ENCODE measurements at regions not wholly inside any gene's neighbourhood (a gene's known extent, or its start where the extent isn't known, plus 50 kb on each side); places are given as distances from the start of the nearest gene placed in this dataset.

DNA sequence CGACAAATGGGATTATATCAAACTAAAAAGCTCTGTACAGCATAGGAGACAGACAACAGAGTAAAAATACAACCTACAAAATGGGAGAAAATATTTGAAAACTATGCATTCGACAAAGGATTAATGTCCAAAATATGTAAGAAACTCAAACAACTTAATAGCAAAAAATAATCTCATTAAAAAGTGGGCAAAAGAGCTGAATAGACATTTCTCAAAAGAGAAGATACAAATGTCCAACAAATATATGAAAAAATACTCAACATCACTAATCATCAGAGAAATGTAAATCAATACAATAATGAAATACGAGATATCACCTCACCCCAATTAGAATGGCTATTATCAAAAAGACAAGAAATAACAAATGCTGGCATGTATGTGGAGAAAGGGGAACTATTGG is 272.9 kb downstream of the KLHL13 start:
- Histone ChIP-seq H3K9me3 (ENCODE audit: low read depth) (no peaks in the 10 kb centered on the region), H3K36me3 (no peaks in the 10 kb centered on the region), H3K4me3 (no peak overlapping the region), H3K27me3 (no peaks in the 10 kb centered on the region), H3K4me1 (ENCODE audit: low read depth) (no peaks in the 10 kb centered on the region), H3K27ac (no peak overlapping the region)
- DNase-seq (ENCODE audit: low read depth in 1 of 2, low spot score in 1 of 2), result no peak
- TF ChIP-seq, protein P1, sequence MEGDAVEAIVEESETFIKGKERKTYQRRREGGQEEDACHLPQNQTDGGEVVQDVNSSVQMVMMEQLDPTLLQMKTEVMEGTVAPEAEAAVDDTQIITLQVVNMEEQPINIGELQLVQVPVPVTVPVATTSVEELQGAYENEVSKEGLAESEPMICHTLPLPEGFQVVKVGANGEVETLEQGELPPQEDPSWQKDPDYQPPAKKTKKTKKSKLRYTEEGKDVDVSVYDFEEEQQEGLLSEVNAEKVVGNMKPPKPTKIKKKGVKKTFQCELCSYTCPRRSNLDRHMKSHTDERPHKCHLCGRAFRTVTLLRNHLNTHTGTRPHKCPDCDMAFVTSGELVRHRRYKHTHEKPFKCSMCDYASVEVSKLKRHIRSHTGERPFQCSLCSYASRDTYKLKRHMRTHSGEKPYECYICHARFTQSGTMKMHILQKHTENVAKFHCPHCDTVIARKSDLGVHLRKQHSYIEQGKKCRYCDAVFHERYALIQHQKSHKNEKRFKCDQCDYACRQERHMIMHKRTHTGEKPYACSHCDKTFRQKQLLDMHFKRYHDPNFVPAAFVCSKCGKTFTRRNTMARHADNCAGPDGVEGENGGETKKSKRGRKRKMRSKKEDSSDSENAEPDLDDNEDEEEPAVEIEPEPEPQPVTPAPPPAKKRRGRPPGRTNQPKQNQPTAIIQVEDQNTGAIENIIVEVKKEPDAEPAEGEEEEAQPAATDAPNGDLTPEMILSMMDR (IDR thresholded peaks at IDR 0.05; ENCODE audit: low read depth, low read length), result no peak

DNA sequence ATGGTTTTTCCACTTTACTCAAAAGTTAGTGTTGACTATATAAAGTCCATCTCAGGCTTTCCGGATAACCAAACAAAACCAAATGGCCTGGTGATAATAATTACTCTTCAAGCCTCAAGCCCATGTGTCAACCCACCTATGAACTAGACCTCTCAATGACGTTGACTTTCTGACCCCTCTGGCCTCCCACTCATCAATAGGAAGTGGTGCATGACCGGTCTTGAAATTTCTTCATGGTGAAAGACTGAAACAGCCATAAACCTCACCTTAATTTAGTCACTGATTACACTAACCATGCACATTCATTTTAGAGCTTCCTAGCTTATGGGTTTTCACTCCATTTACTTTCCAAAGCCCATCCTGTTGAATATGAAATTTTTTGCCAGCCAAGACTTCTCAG is 276.0 kb downstream of the KLHL13 start:
- Histone ChIP-seq H3K36me3 (no peaks in the 10 kb centered on the region), H3K27ac (no peak overlapping the region), H3K27me3 (no peaks in the 10 kb centered on the region), H3K9me3 (ENCODE audit: low read depth) (no peaks in the 10 kb centered on the region), H3K4me1 (ENCODE audit: low read depth) (no peaks in the 10 kb centered on the region), H3K4me3 (no peak overlapping the region)
- no peak for DNase-seq (ENCODE audit: low read depth in 1 of 2, low spot score in 1 of 2)
- TF ChIP-seq, protein P1 (IDR thresholded peaks at IDR 0.05; ENCODE audit: low read depth, low read length), result no peak

DNA sequence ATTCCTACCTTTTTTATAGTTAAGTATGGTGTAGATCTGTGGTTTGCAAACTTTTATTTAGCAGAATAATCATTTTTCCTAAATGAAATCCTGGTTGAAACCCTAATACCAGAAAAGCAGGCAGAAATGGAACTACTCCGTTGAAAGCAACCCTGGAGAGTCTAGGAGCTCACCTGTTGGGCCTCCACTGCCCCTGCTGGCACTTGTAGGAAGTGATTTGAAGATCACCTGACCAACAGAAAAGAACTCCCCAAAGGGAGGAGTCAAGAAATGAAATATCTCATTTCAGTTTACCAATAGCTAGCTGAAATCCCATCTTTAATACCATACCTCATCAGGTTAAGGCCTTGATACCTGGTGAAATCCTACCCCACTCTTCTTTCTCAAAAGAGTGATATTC is 277.1 kb downstream of the KLHL13 start:
- DNase-seq (ENCODE audit: low read depth in 1 of 2, low spot score in 1 of 2), result no peak
- H3K27me3 ChIP-seq, result no peaks in the 10 kb centered on the region
- H3K9me3 ChIP-seq (ENCODE audit: low read depth), result no peaks in the 10 kb centered on the region
- H3K4me3 ChIP-seq, result no peak overlapping the region
- no peak overlapping the region for H3K27ac ChIP-seq
- TF ChIP-seq, protein P1 (IDR thresholded peaks at IDR 0.05; ENCODE audit: low read depth, low read length), result no peak
- no peaks in the 10 kb centered on the region for H3K36me3 ChIP-seq
- H3K4me1 ChIP-seq (ENCODE audit: low read depth), result no peaks in the 10 kb centered on the region

DNA sequence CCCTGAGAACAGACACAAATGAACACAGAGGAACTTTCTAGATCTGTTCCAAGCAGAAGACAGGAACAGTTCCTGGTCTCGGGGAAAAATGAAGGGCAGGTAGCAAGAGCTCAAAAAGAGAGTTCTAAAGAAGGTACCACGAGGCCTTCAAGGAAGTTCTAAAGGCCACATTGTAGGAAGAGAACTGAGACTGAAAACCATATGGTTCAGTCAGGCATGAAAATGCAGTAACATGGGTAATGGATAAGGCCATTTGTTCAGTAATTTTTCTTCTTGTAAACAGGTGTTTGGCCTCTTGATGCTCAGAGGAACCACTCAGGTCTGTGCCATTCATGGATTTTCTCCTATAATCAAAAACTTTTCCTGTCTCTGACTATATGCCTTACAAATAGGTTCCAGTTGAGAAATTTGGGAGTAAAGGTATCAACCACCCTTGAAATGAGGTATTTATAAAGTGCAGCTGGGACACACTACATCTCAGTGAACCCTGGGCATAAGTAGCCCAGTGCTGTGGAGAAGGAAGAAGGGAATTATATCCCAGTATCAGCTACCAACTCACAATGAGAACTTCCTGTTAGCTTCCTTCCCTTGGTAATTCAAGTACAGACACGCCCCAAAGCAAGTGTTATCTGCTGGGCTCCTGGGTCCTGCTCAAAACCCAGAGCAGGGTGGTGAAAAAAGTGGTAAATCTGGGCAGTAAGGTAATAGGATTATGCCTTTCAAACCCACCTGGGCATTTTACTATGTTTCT is 277.9 kb downstream of the KLHL13 start:
- Histone ChIP-seq H3K27me3 (no peaks in the 10 kb centered on the region), H3K4me1 (ENCODE audit: low read depth) (no peaks in the 10 kb centered on the region), H3K27ac (no peak overlapping the region), H3K36me3 (no peaks in the 10 kb centered on the region), H3K9me3 (ENCODE audit: low read depth) (no peaks in the 10 kb centered on the region), H3K4me3 (no peak overlapping the region)
- no peak for DNase-seq (ENCODE audit: low read depth in 1 of 2, low spot score in 1 of 2)
- TF ChIP-seq, protein P1 (IDR thresholded peaks at IDR 0.05; ENCODE audit: low read depth, low read length), result no peak

DNA sequence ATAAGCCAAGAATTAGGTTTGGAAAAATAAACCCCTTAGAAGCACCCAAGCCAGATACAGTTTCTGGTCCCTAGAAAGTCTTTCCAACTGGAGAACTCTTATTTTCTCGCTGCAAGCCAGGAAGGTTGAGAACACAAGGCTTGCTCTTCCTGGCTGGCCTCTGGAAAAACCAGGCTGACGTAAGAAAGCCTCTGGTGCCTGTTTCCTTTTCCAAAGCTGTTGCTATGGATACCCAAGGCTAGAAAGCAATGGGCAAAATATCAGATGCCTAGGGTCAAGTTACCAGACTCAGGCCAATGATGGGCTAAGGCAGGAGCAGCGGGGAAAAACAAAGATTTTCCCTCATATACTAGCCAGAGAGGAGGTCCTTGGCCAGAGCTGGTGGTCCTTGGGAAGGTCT is 281.6 kb downstream of the KLHL13 start:
- no peak for DNase-seq (ENCODE audit: low read depth in 1 of 2, low spot score in 1 of 2)
- H3K27ac ChIP-seq, result no peak overlapping the region
- no peaks in the 10 kb centered on the region for H3K36me3 ChIP-seq
- no peaks in the 10 kb centered on the region for H3K4me1 ChIP-seq (ENCODE audit: low read depth)
- no peaks in the 10 kb centered on the region for H3K27me3 ChIP-seq
- TF ChIP-seq, protein P1 (IDR thresholded peaks at IDR 0.05; ENCODE audit: low read depth, low read length), result no peak
- H3K4me3 ChIP-seq, result no peak overlapping the region
- no peaks in the 10 kb centered on the region for H3K9me3 ChIP-seq (ENCODE audit: low read depth)

Data from cardiac muscle cell (in vitro differentiated cells and primary cell).